Stomach (tissue), 8 donors: ENCODE measurements at regions not wholly inside any gene's neighbourhood (a gene's known extent, or its start where the extent isn't known, plus 50 kb on each side); places are given as distances from the start of the nearest gene placed in this dataset.
A peak's percentile ranks its signal among the peaks of the same experiment; 100 is the strongest.

Experiments
- DNase-seq, 2 donors: peaks; one replicate each; pipeline versions ENCODE4 v3.0.0 to v3.0.0-alpha.2; 2013 to 2019
- H3K27ac ChIP-seq, 5 donors: fragments of 200-600 bp in 4 of 5; sonication (generic) in 4 of 5; one replicate each; pipeline ENCODE4 v1.5.1; 2013 to 2019; ENCODE audit warnings: mild to moderate bottlenecking in 1 of 5, moderate library complexity in 1 of 5
- H3K27me3 ChIP-seq, 3 donors: fragments of 200-600 bp; sonication (generic); one replicate each; pipeline ENCODE4 v1.5.1; 2017 to 2019; ENCODE audit warnings: mixed run types in 1 of 3
- H3K36me3 ChIP-seq, 4 donors: fragments of 200-600 bp; sonication (generic); 1 replicate in 3 of 4; 2 replicates in 1 of 4; pipeline ENCODE4 v1.5.1; 2016 to 2019
- H3K4me1 ChIP-seq, 4 donors: fragments of 200-600 bp; sonication (generic); one replicate each; pipeline ENCODE4 v1.5.1; 2016 to 2019
- H3K4me3 ChIP-seq, 4 donors: fragments of 200-600 bp; sonication (generic) in 3 of 4; one replicate each; pipeline ENCODE4 v1.5.1; 2016 to 2019; ENCODE audit warnings: mild to moderate bottlenecking in 1 of 4
- H3K9me3 ChIP-seq, 4 donors: fragments of 200-600 bp; sonication (generic); one replicate each; pipeline ENCODE4 v1.5.1; 2016 to 2019
- EP300 ChIP-seq: sonication (generic); formaldehyde crosslinking; IDR thresholded peaks from one replicate; pipeline ENCODE4 v1.6.1; 2017; ENCODE audit warnings: antibody characterized with exemption
- POLR2A ChIP-seq, 4 donors: fragments of 450-650 bp; IDR thresholded peaks; one replicate each; pipeline ENCODE4 v1.6.1; 2016; ENCODE audit warnings: antibody characterized with exemption in 4 of 4, control low read depth in 2 of 4, mild to moderate bottlenecking in 1 of 4, moderate library complexity in 1 of 4
- POLR2AphosphoS5 ChIP-seq, 3 donors: sonication (generic); formaldehyde crosslinking; IDR thresholded peaks; one replicate each; pipeline ENCODE4 v1.6.1; 2016; ENCODE audit warnings: antibody characterized with exemption in 3 of 3
- whole genome bisulfite sequencing, 5 donors: extraction: QIAGEN DNeasy Blood & Tissue Kit in 3 of 5; methylation state at CpG; one replicate each; pipeline versions ENCODE4 v1.1.5 to v1.1.7; 2013 to 2018; 5-methylcytosine and 5-hydroxymethylcytosine counted together
- intact Hi-C: fragments of 100-400 bp; cut with DNase I; formaldehyde crosslinking; loops from one replicate; pipeline ENCODE4 v1.15.1; 2023; ENCODE audit warnings: low total_unique reads
- TF ChIP-seq, protein P1 (sequence below), 7 experiments: fragments of 450-650 bp in 4 of 7; fragments of 200-600 bp in 3 of 7; sonication (generic) in 3 of 7; IDR thresholded peaks; one replicate each; pipeline ENCODE4 v1.5.1; 2016 to 2019; ENCODE audit warnings: antibody characterized with exemption in 7 of 7, control low read depth in 2 of 7, mild to moderate bottlenecking in 1 of 7
- donor health status: healthy with polysubstance abuse.
- donor health status: Bipolar disorder and iron deficiency.
- donor health status: healthy.

DNA sequence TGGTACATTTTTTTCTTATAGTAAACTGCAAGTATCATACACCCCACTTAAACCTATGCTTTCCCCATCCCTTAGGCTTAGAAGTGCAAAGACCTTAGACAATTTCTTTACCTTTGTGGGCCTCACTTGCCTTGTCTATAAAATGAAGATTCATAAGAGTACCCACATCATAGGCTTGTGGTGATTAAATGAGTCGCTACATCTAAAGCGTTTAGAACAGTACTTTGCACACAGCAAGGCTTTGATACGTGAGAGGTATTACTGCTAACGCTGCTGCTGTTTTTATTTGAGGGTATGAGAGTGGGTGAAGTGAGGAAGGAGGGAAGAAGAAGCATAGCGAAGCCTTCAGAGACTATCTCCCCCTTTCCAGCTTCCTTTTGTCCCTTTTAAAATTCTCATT, 87.8 kb upstream of the RPS6KA3 start:
- peak in 1 of 2 donors; percentile 10 for DNase-seq
- H3K27me3 ChIP-seq = peaks cover 0 to 3% (median 0%) of the 10 kb centered on the region in 3 donors
- no peaks in the 10 kb centered on the region for H3K9me3 ChIP-seq
- no peaks in the 10 kb centered on the region for H3K4me1 ChIP-seq
- intact Hi-C loops = no loop called here
- TF ChIP-seq POLR2AphosphoS5 (IDR thresholded peaks at IDR 0.05) = no peak
- no peak for TF ChIP-seq POLR2A (IDR thresholded peaks at IDR 0.05)
- TF ChIP-seq, protein P1, sequence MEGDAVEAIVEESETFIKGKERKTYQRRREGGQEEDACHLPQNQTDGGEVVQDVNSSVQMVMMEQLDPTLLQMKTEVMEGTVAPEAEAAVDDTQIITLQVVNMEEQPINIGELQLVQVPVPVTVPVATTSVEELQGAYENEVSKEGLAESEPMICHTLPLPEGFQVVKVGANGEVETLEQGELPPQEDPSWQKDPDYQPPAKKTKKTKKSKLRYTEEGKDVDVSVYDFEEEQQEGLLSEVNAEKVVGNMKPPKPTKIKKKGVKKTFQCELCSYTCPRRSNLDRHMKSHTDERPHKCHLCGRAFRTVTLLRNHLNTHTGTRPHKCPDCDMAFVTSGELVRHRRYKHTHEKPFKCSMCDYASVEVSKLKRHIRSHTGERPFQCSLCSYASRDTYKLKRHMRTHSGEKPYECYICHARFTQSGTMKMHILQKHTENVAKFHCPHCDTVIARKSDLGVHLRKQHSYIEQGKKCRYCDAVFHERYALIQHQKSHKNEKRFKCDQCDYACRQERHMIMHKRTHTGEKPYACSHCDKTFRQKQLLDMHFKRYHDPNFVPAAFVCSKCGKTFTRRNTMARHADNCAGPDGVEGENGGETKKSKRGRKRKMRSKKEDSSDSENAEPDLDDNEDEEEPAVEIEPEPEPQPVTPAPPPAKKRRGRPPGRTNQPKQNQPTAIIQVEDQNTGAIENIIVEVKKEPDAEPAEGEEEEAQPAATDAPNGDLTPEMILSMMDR (IDR thresholded peaks at IDR 0.05) = no peak
- no peak for TF ChIP-seq EP300
- 60 to 94% (median 78%) methylated on average over 5 of the region's 5 CpGs for WGBS, 5 donors
- no peak overlapping the region for H3K27ac ChIP-seq
- no peaks in the 10 kb centered on the region for H3K36me3 ChIP-seq
- no peak overlapping the region for H3K4me3 ChIP-seq

DNA sequence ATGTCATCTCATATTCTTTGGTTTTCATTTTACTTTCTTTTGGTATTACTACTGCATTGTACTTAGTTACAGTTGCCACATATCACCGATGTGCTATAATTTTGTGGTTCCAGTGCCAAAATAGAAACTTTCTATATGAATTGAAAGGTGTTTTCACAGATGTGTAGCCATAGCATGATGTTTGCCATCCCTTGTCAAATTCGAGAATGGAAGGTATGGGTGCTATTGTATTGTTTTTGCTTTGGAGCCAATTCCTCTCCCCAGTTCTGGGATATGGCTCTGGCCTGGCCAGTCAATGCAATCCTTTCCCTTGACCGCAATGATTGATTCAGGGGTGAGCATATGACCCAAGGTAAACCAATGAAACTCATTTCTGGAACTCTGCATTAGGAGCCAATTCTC, 86.2 kb upstream of the RPS6KA3 start:
- Histone ChIP-seq H3K4me3 (no peak overlapping the region), H3K36me3 (no peaks in the 10 kb centered on the region), H3K27ac (no peak overlapping the region), H3K4me1 (no peaks in the 10 kb centered on the region), H3K27me3 (peaks cover 0 to 3% (median 0%) of the 10 kb centered on the region in 3 donors), H3K9me3 (no peaks in the 10 kb centered on the region)
- no peak for DNase-seq
- intact Hi-C loops = no loop called here
- WGBS, 5 donors = 72 to 90% (median 85%) methylated on average over 3 of the region's 3 CpGs
- TF ChIP-seq EP300 (no peak), POLR2A (IDR thresholded peaks at IDR 0.05) (no peak), POLR2AphosphoS5 (IDR thresholded peaks at IDR 0.05) (no peak)
- TF ChIP-seq, protein P1 (IDR thresholded peaks at IDR 0.05) = no peak

DNA sequence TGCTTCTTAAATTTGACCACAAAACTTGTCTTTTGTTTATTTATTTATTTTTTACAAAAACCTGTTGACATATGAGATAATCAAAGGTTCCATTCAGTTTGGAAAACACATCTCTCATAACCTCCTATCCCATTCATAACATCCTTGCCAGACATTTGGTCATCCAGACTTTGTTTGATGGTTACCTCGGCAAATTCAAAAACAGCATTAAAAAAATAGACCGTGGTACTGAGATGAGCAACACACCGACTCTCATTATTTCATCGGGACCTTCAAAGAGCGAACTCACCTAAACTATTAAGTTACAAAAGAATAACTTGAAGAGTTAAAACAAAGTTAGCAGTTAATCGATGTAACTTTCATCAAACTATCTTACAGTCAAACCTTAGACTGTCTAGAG, 85.8 kb upstream of the RPS6KA3 start:
- Histone ChIP-seq H3K4me1 (no peaks in the 10 kb centered on the region), H3K27ac (no peak overlapping the region), H3K9me3 (no peaks in the 10 kb centered on the region), H3K4me3 (no peak overlapping the region), H3K36me3 (no peaks in the 10 kb centered on the region), H3K27me3 (peaks cover 0 to 3% (median 0%) of the 10 kb centered on the region in 3 donors)
- 72 to 89% (median 84%) methylated on average over 6 of the region's 6 CpGs for whole genome bisulfite sequencing, 5 donors
- TF ChIP-seq EP300 (no peak), POLR2A (IDR thresholded peaks at IDR 0.05) (no peak), POLR2AphosphoS5 (IDR thresholded peaks at IDR 0.05) (no peak)
- TF ChIP-seq, protein P1 (IDR thresholded peaks at IDR 0.05) = no peak
- intact Hi-C loops = no loop called here
- no peak for DNase-seq

DNA sequence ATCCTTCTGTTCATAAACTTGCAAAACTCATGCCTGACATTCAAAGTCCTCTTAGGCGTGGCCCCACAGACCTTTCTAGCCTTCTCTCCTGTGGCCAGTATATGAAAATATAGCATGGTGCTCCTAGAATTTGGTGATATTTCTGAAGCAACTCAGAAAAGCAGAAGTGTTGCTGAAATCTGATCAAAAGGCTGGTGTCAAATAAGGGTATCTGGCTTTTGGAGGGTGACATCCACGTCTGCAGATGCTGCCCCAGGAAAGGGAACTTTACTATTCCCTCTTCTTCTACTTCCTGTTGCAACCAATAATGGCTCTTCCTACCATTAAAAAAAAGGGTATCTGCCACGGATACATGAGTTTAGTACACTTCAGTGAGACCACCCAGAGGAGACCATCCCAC, 83.9 kb upstream of the RPS6KA3 start:
- intact Hi-C loops = no loop called here
- H3K27ac ChIP-seq = no peak overlapping the region
- H3K36me3 ChIP-seq = no peaks in the 10 kb centered on the region
- H3K4me3 ChIP-seq = no peak overlapping the region
- DNase-seq = no peak
- peaks cover 0 to 3% (median 0%) of the 10 kb centered on the region in 4 donors for H3K9me3 ChIP-seq
- WGBS, 5 donors = 51 to 83% (median 69%) methylated on average over 3 of the region's 3 CpGs
- no peaks in the 10 kb centered on the region for H3K4me1 ChIP-seq
- TF ChIP-seq EP300 = no peak
- TF ChIP-seq, protein P1 (IDR thresholded peaks at IDR 0.05) = no peak
- H3K27me3 ChIP-seq = peaks cover 0 to 3% (median 0%) of the 10 kb centered on the region in 3 donors
